ENCODE measurements at regions not wholly inside any gene's neighbourhood (a gene's known extent, or its start where the extent isn't known, plus 50 kb on each side); places are given as distances from the start of the nearest gene placed in this dataset.

GRCh38 chr18:78292618-78293380 lies 686.8 kb upstream of the SALL3 start:
- no peaks in the 10 kb centered on the region for H3K9me3 ChIP-seq
- ATAC-seq (replicated peaks in 1 of 4) (no peak), DNase-seq (no peak)
- CTCF ChIA-PET = no interaction called here
- no peak overlapping the region for H3K27ac Mint-ChIP-seq
- H3K36me3 Mint-ChIP-seq = no peaks in the 10 kb centered on the region
- H3K4me1 ChIP-seq (ENCODE audit: control insufficient read depth in 1 of 2, extremely low read depth in 1 of 2, insufficient read depth in 2 of 2, low read length in 2 of 2) = no peaks in the 10 kb centered on the region
- H3K27ac ChIP-seq (ENCODE audit: low read length) = no peak overlapping the region
- POLR2A ChIA-PET = no interaction called here
- H3K4me1 Mint-ChIP-seq = no peaks in the 10 kb centered on the region
- H3K4me3 Mint-ChIP-seq = no peak overlapping the region
- H3K4me3 ChIP-seq (ENCODE audit: control insufficient read depth in 1 of 2, extremely low read depth in 1 of 2, low read length in 1 of 2) = no peak overlapping the region
- no peaks in the 10 kb centered on the region for H3K27me3 ChIP-seq (replicated peaks in 1 of 2; ENCODE audit: control insufficient read depth in 2 of 2, extremely low read depth in 1 of 2, insufficient read depth in 2 of 2, low read length in 1 of 2)
- peaks cover 0 to 18% (median 17%) of the 10 kb centered on the region in 3 donors for H3K9me3 Mint-ChIP-seq
- 76% methylated on average over 8 of the region's 13 CpGs for WGBS (ENCODE audit: insufficient coverage)
- H3K27me3 Mint-ChIP-seq = peaks cover 0 to 4% of the 10 kb centered on the region in 2 donors
- H3K36me3 ChIP-seq (ENCODE audit: control insufficient read depth in 2 of 2, extremely low read depth in 1 of 2, insufficient read depth in 1 of 2, low read length in 1 of 2) = no peaks in the 10 kb centered on the region

DNA sequence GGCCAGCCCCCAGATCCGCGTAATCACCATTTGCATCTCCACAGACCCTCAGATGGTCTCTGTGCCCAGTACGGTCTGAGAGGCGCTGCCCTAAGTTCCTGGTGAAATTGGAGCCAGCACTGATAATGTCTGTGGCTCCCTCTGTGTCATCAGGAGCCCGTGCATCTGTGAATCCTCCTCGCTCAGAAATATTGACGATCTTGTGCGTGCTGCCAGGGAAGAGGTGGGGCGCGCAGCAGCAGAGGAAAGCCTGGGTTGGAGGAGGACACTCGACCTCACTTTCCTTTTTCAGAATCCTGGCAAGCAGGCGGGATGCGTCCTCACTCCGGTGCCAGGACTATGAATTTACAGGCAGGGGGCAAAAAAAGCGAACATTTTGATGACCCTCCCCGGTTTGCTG lies 686.1 kb upstream of the SALL3 start:
- 68% methylated on average over 14 of the region's 16 CpGs for WGBS (ENCODE audit: insufficient coverage)
- Mint-ChIP-seq H3K27ac (no peak overlapping the region), H3K27me3 (peaks cover 0 to 4% of the 10 kb centered on the region in 2 donors), H3K36me3 (no peaks in the 10 kb centered on the region), H3K4me1 (no peaks in the 10 kb centered on the region), H3K4me3 (no peak overlapping the region), H3K9me3 (peaks cover 0 to 18% (median 14%) of the 10 kb centered on the region in 3 donors)
- Histone ChIP-seq H3K36me3 (ENCODE audit: control insufficient read depth in 2 of 2, extremely low read depth in 1 of 2, insufficient read depth in 1 of 2, low read length in 1 of 2) (no peaks in the 10 kb centered on the region), H3K4me3 (ENCODE audit: control insufficient read depth in 1 of 2, extremely low read depth in 1 of 2, low read length in 1 of 2) (no peak overlapping the region), H3K9me3 (no peaks in the 10 kb centered on the region), H3K27me3 (replicated peaks in 1 of 2; ENCODE audit: control insufficient read depth in 2 of 2, extremely low read depth in 1 of 2, insufficient read depth in 2 of 2, low read length in 1 of 2) (no peaks in the 10 kb centered on the region), H3K4me1 (ENCODE audit: control insufficient read depth in 1 of 2, extremely low read depth in 1 of 2, insufficient read depth in 2 of 2, low read length in 2 of 2) (no peaks in the 10 kb centered on the region), H3K27ac (ENCODE audit: low read length) (no peak overlapping the region)
- ATAC-seq (replicated peaks in 1 of 4) = no peak
- CTCF ChIA-PET = no interaction called here
- no peak for DNase-seq
- POLR2A ChIA-PET = no interaction called here

DNA sequence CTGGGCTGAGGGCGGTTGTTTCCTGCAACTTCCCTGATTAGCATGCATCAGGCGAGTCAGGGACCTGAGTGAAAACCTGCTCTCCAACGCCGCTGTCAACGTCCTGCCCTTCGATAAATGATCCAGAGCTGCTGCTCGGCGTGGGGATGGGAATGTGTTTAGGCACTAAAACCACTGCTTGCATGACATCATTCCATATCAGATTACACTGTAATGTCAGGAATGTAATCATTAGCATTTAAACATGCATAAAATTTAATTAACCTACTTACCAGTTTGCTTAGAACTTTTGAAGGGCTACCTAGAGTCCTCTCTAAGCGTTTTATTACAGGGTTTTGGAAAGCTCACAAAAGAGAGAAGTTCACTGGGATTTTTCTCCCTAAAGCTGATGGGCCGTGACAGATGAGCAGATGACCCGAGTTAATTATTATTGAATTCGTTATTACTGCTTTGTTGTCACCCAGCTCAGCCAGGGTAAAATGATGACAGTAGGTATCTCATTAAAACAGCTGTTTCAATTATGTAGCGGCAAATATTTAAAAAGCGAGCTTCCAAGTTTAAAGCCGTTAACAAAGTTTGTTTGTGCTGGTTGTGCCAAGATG lies 685.6 kb upstream of the SALL3 start:
- H3K4me3 Mint-ChIP-seq = no peak overlapping the region
- Histone ChIP-seq H3K4me1 (ENCODE audit: control insufficient read depth in 1 of 2, extremely low read depth in 1 of 2, insufficient read depth in 2 of 2, low read length in 2 of 2) (no peaks in the 10 kb centered on the region), H3K36me3 (ENCODE audit: control insufficient read depth in 2 of 2, extremely low read depth in 1 of 2, insufficient read depth in 1 of 2, low read length in 1 of 2) (no peaks in the 10 kb centered on the region), H3K9me3 (no peaks in the 10 kb centered on the region), H3K27ac (ENCODE audit: low read length) (no peak overlapping the region), H3K4me3 (ENCODE audit: control insufficient read depth in 1 of 2, extremely low read depth in 1 of 2, low read length in 1 of 2) (no peak overlapping the region), H3K27me3 (replicated peaks in 1 of 2; ENCODE audit: control insufficient read depth in 2 of 2, extremely low read depth in 1 of 2, insufficient read depth in 2 of 2, low read length in 1 of 2) (no peaks in the 10 kb centered on the region)
- DNase-seq = no peak
- H3K4me1 Mint-ChIP-seq = no peaks in the 10 kb centered on the region
- ATAC-seq (replicated peaks in 1 of 4) = no peak
- H3K36me3 Mint-ChIP-seq = no peaks in the 10 kb centered on the region
- 74% methylated on average over 7 of the region's 15 CpGs for WGBS (ENCODE audit: insufficient coverage)
- ChIA-PET CTCF (no interaction called here), POLR2A (no interaction called here)
- H3K9me3 Mint-ChIP-seq = peaks cover 0 to 15% (median 14%) of the 10 kb centered on the region in 3 donors
- peaks cover 0 to 4% of the 10 kb centered on the region in 2 donors for H3K27me3 Mint-ChIP-seq
- H3K27ac Mint-ChIP-seq = no peak overlapping the region

DNA sequence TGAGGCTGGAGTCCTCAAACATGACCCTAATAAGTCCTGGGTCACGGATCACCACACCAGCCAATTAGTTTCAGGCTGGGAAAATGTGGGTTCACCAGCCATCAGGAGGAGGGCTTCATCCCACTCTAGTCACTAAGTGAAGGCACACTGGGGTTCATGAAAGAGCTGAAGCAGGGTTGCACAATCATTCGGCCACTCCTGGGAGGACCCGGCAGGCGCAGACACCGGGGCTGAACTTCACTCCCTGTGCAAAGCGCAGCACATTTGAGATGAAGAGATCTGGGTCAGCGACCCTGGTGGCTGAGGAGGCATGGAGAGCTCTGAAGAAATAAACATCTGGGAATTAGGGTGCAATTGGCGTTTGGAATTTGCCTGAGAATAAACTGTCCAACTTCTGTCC lies 684.4 kb upstream of the SALL3 start:
- no peaks in the 10 kb centered on the region for H3K36me3 ChIP-seq (ENCODE audit: control insufficient read depth in 2 of 2, extremely low read depth in 1 of 2, insufficient read depth in 1 of 2, low read length in 1 of 2)
- no peak overlapping the region for H3K4me3 ChIP-seq (ENCODE audit: control insufficient read depth in 1 of 2, extremely low read depth in 1 of 2, low read length in 1 of 2)
- Mint-ChIP-seq H3K36me3 (no peaks in the 10 kb centered on the region), H3K4me3 (no peak overlapping the region), H3K27ac (no peak overlapping the region), H3K4me1 (no peaks in the 10 kb centered on the region), H3K27me3 (peaks cover 0 to 4% of the 10 kb centered on the region in 2 donors), H3K9me3 (peaks cover 0 to 15% (median 14%) of the 10 kb centered on the region in 3 donors)
- ChIA-PET CTCF (interaction anchor here in 1 of 2 donors (0.6 kb wide), 1 partner anchor 111 kb away, joined by 3 read pairs; no protein-coding TSS in a partner anchor), POLR2A (no interaction called here)
- no peak for DNase-seq
- no peaks in the 10 kb centered on the region for H3K4me1 ChIP-seq (ENCODE audit: control insufficient read depth in 1 of 2, extremely low read depth in 1 of 2, insufficient read depth in 2 of 2, low read length in 2 of 2)
- no peak for ATAC-seq (replicated peaks in 1 of 4)
- no peaks in the 10 kb centered on the region for H3K27me3 ChIP-seq (replicated peaks in 1 of 2; ENCODE audit: control insufficient read depth in 2 of 2, extremely low read depth in 1 of 2, insufficient read depth in 2 of 2, low read length in 1 of 2)
- H3K27ac ChIP-seq (ENCODE audit: low read length) = no peak overlapping the region
- 80% methylated on average over 6 of the region's 8 CpGs for WGBS (ENCODE audit: insufficient coverage)
- H3K9me3 ChIP-seq = no peaks in the 10 kb centered on the region

DNA sequence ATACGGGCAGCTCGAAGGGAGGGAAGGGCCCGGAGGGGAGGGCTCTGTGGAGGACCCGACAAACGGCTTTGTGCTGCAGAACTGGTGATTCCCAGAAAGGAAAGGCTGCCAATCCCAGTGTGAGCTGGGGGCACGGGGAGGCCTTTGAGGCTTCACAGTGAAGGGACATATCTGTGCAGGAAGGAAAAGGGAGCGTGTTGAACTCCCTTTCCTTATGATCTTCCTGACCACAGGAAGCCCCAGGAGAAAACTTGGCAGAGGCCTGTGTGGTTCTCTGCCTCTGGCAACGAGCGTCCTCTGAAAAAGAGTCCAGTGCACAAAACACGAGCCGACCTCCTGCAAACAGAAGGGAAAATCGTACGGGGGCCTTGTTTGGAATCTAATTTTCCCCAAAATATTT lies 683.5 kb upstream of the SALL3 start:
- ChIA-PET POLR2A (no interaction called here), CTCF (no interaction called here)
- Mint-ChIP-seq H3K27ac (no peak overlapping the region), H3K4me1 (no peaks in the 10 kb centered on the region), H3K9me3 (peaks cover 0 to 12% (median 11%) of the 10 kb centered on the region in 3 donors), H3K36me3 (no peaks in the 10 kb centered on the region), H3K27me3 (peaks cover 0 to 4% of the 10 kb centered on the region in 2 donors), H3K4me3 (no peak overlapping the region)
- 71% methylated on average over 6 of the region's 13 CpGs for WGBS (ENCODE audit: insufficient coverage)
- no peaks in the 10 kb centered on the region for H3K27me3 ChIP-seq (replicated peaks in 1 of 2; ENCODE audit: control insufficient read depth in 2 of 2, extremely low read depth in 1 of 2, insufficient read depth in 2 of 2, low read length in 1 of 2)
- DNase-seq (no peak), ATAC-seq (replicated peaks in 1 of 4) (no peak)
- H3K27ac ChIP-seq (ENCODE audit: low read length) = no peak overlapping the region
- H3K4me1 ChIP-seq (ENCODE audit: control insufficient read depth in 1 of 2, extremely low read depth in 1 of 2, insufficient read depth in 2 of 2, low read length in 2 of 2) = no peaks in the 10 kb centered on the region
- no peaks in the 10 kb centered on the region for H3K9me3 ChIP-seq
- no peaks in the 10 kb centered on the region for H3K36me3 ChIP-seq (ENCODE audit: control insufficient read depth in 2 of 2, extremely low read depth in 1 of 2, insufficient read depth in 1 of 2, low read length in 1 of 2)
- H3K4me3 ChIP-seq (ENCODE audit: control insufficient read depth in 1 of 2, extremely low read depth in 1 of 2, low read length in 1 of 2) = no peak overlapping the region

DNA sequence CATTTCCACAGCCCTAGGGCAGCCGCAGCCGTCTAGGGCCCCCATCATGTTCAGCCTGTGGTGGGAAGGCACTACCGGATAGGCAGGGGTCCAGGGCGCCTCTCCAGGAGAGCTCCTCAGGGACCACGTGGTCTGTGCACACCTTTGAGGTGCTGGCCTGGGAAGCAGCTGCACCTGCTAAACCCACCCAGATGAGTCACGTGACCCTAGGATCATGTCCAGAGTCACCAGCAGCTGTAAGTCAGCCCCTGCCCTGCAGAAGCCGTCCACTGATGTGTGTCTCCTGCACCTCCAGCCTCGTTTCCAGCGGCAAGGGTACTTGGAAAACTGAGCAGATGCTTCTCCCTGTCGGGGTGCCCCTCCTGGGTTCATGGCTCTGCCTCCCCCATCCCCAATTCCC lies 682.6 kb upstream of the SALL3 start:
- no peaks in the 10 kb centered on the region for H3K36me3 ChIP-seq (ENCODE audit: control insufficient read depth in 2 of 2, extremely low read depth in 1 of 2, insufficient read depth in 1 of 2, low read length in 1 of 2)
- H3K4me1 ChIP-seq (ENCODE audit: control insufficient read depth in 1 of 2, extremely low read depth in 1 of 2, insufficient read depth in 2 of 2, low read length in 2 of 2) = no peaks in the 10 kb centered on the region
- H3K27ac Mint-ChIP-seq = no peak overlapping the region
- ChIA-PET CTCF (no interaction called here), POLR2A (no interaction called here)
- WGBS (ENCODE audit: insufficient coverage) = 81% methylated on average over 10 of the region's 10 CpGs
- H3K27me3 Mint-ChIP-seq = peaks cover 0 to 4% of the 10 kb centered on the region in 2 donors
- H3K4me3 ChIP-seq (ENCODE audit: control insufficient read depth in 1 of 2, extremely low read depth in 1 of 2, low read length in 1 of 2) = no peak overlapping the region
- H3K27me3 ChIP-seq (replicated peaks in 1 of 2; ENCODE audit: control insufficient read depth in 2 of 2, extremely low read depth in 1 of 2, insufficient read depth in 2 of 2, low read length in 1 of 2) = no peaks in the 10 kb centered on the region
- H3K4me3 Mint-ChIP-seq = no peak overlapping the region
- no peak overlapping the region for H3K27ac ChIP-seq (ENCODE audit: low read length)
- H3K36me3 Mint-ChIP-seq = no peaks in the 10 kb centered on the region
- ATAC-seq (replicated peaks in 1 of 4) = no peak
- H3K9me3 ChIP-seq = no peaks in the 10 kb centered on the region
- H3K9me3 Mint-ChIP-seq = peaks cover 0 to 8% (median 4%) of the 10 kb centered on the region in 3 donors
- no peaks in the 10 kb centered on the region for H3K4me1 Mint-ChIP-seq
- no peak for DNase-seq
